NCI-H146 treated with DMSO at 0.1 percent for 48 hours (cell line): ENCODE measurements at regions not wholly inside any gene's neighbourhood (a gene's known extent, or its start where the extent isn't known, plus 50 kb on each side); places are given as distances from the start of the nearest gene placed in this dataset.

Experiments
- DNase-seq: peaks from one replicate; lab custom pipeline; 2025; ENCODE audit not compliant: unreplicated experiment; lab: John Stamatoyannopoulos, UW

GRCh38 chr6:91171754-91172462, 585.0 kb upstream of the MAP3K7 start:
- no peak for DNase-seq

GRCh38 chr6:91167846-91168245, 581.0 kb upstream of the MAP3K7 start:
- DNase-seq, result no peak

- DNase-seq, result no peak
Observed at GRCh38 chr6:91166271-91167046, 579.6 kb upstream of the MAP3K7 start.

- DNase-seq, result no peak
Observed at GRCh38 chr6:91164105-91164504, 577.2 kb upstream of the MAP3K7 start.

GRCh38 chr6:91161246-91161645, 574.4 kb upstream of the MAP3K7 start:
- no peak for DNase-seq

- no peak for DNase-seq
Observed at GRCh38 chr6:91155129-91155785, 568.4 kb upstream of the MAP3K7 start.

- no peak for DNase-seq
Observed at GRCh38 chr6:91152824-91153223, 566.0 kb upstream of the MAP3K7 start.

GRCh38 chr6:91149956-91150705, 563.3 kb upstream of the MAP3K7 start:
- DNase-seq, result no peak

GRCh38 chr6:91149246-91149955, 562.5 kb upstream of the MAP3K7 start:
- DNase-seq, result no peak

- DNase-seq, result no peak
Observed at GRCh38 chr6:91144126-91144525, 557.3 kb upstream of the MAP3K7 start.

GRCh38 chr6:91142154-91142553, 555.3 kb upstream of the MAP3K7 start:
- no peak for DNase-seq

- no peak for DNase-seq
Observed at GRCh38 chr6:91141346-91141745, 554.5 kb upstream of the MAP3K7 start.

GRCh38 chr6:91140449-91140848, 553.6 kb upstream of the MAP3K7 start:
- DNase-seq, result no peak

- no peak for DNase-seq
Observed at GRCh38 chr6:91137286-91137685, 550.4 kb upstream of the MAP3K7 start.

- no peak for DNase-seq
Observed at GRCh38 chr6:91135406-91136103, 548.7 kb upstream of the MAP3K7 start.

GRCh38 chr6:91132461-91132860, 545.6 kb upstream of the MAP3K7 start:
- DNase-seq, result no peak

GRCh38 chr6:91130126-91130525, 543.3 kb upstream of the MAP3K7 start:
- no peak for DNase-seq

- no peak for DNase-seq
Observed at GRCh38 chr6:91127752-91128151, 540.9 kb upstream of the MAP3K7 start.

- DNase-seq, result no peak
Observed at GRCh38 chr6:91126876-91127275, 540.0 kb upstream of the MAP3K7 start.

GRCh38 chr6:91117550-91117949, 530.7 kb upstream of the MAP3K7 start:
- DNase-seq, result no peak
